ENCODE measurements at regions not wholly inside any gene's neighbourhood (a gene's known extent, or its start where the extent isn't known, plus 50 kb on each side); places are given as distances from the start of the nearest gene placed in this dataset.
"Not testable (repeated sequence)": the region's sequence is repeated elsewhere in the genome, so short reads cannot be mapped to it uniquely, and the experiment has no call there.

- no peak for DNase-seq
Measured at GRCh38 chr14:97033556-97034081, 236.4 kb downstream of the VRK1 start.

DNA sequence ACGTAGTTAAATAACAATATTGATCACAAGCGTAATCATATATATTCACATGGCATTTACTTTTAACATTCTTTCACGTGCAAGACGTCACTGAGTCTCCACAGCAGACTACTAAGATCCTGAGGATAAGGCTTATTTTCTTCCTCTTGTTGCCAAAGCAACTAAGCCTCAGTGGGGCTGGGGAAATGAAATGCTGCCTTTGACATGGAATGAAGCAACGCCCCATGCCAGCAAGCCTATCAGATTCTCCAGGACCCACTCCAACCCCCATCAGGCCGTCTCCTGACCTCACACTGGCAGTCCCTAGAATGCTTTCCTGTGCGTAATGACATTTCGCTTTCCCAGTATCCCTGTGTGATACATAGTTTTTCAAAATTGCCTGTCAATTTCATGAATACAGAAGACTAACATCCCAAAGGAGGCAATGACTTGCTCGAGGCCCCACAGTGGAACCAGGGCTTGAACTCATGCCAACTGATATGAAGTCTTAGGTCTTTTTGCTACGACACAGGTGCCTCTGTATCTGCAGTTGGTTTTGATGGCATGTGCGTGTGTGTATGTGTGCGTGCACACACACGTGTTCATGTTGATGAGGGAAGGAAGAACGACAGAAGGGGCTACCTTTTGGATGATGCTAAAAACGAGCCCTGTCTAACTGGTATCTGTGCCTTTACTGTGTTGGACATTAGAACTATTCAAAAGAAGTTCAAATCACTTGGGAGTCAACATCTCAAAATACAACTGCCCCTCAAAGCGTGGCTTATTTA is 239.1 kb downstream of the VRK1 start:
- no peak for DNase-seq

- no peak for DNase-seq
Measured at GRCh38 chr14:97039717-97040363, 242.7 kb downstream of the VRK1 start.

GRCh38 chr14:97046967-97047366 is 249.8 kb downstream of the VRK1 start:
- DNase-seq: no peak

DNA sequence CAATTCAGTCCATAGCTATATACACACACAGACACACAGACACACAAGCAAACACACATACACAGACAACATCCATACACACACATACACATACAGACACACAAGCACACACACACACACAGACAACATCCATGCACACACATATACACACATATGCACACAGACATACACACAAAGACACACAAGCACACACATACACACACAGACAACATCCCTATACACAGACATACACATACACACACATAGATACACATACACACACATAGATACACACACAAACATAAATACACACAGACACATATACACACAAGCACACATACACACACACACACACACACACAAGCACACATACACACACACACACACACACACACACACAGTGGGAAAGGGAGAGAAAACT is 254.8 kb downstream of the VRK1 start:
- DNase-seq: no peak

DNA sequence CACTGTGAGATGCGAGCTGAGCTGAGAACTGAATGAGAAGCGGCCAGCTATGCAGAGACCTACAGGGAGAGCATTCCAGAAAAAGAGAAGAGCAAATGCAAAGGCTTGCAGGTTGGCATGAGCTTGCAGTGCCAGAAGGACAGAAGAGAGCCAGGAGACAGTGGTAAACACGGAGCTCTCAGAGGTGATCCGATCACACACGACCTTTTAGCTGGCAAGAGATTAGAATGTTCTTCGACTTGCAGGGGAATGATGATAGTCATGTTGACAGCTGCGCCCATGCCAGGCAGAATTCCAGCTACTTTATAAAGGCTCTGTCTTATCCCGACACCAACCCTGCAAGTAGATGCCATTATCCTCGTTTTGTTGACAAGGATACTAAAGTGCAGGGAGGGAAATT is 256.8 kb downstream of the VRK1 start:
- DNase-seq: no peak

- no peak for DNase-seq
Measured at GRCh38 chr14:97055355-97055754, 258.2 kb downstream of the VRK1 start.

GRCh38 chr14:97056086-97056485 is 258.9 kb downstream of the VRK1 start:
- DNase-seq: no peak

DNA sequence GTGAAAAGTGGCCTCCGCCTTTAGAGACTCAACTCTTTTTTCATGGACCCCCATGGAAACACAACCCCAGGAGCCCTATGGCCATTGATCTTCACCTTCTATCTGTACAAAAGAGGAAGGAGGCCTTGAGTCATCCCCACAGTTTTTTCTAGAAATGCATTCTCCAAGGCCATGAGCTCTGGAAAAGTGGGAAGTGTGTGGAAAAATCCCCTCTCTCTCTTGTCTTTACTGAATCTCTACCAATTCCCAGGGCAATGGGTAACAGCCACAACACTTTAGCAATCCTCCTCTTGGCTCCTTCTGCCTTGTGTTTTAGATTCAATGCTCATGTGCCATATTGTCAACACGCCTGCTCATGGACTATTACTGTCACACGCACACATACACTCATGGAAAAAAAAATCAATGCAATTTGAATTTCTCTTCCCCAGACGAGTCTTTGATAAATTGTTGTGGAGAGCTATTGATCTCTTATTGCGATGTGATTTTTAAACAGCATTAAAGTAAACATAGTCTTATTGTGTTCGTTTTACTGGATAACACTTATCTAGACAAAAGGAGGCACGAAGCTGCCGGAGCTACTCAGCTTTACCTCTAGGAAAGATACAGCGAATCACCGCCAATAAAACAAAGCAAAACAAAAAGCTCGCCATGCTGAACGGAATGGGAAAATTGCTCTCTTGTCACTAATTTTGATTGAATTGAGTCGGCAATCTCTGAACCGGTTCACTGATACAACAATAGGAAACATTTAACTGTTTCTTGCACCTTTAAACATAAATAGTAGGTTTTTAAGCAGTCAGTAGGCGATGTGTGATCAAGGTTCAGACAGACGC is 260.3 kb downstream of the VRK1 start:
- DNase-seq: no peak

- DNase-seq: no peak
Measured at GRCh38 chr14:97058074-97058467, 260.9 kb downstream of the VRK1 start.

DNA sequence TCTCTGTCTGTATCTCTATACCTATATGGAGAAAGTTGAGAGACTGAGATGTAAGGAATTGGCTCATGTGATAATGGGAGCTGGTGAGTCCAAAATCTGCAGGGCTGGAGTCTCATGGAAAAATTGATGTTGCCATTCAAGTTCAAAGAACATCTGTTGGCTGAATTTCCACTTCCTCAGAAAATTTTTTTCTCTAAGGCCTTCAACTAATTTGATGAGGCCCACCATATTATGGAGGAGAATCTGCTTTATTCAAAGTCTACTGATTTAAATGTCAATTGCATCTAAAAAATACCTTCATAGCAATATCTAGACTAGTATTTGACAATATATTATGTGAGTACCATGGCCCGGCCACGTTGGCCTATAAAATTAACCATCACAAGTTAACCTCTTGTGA is 261.4 kb downstream of the VRK1 start:
- no peak for DNase-seq

DNA sequence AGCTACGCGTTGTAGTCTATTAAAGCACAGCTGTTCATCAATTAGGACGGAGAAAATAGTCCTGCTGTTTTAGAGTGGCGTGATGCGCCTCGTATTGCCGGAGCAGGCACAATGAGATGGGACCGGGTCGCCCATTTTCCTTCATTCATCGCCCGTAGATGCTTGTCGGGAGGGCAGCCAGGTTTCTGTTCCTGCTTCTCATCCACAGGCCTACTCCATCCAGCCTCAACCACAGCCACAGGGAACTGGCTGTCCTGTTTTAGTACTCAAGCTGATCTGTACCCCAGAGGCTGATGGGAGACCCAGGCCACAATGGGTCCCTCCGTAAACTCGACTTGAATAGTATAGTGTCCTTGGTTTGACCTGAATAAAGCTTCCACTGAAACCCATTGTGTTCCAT is 264.0 kb downstream of the VRK1 start:
- DNase-seq: no peak

GRCh38 chr14:97061714-97062113 is 264.5 kb downstream of the VRK1 start:
- DNase-seq: no peak

- no peak for DNase-seq
Measured at GRCh38 chr14:97065305-97066067, 268.3 kb downstream of the VRK1 start.

GRCh38 chr14:97066068-97066899 is 269.1 kb downstream of the VRK1 start:
- DNase-seq: no peak

- DNase-seq: not testable (repeated sequence)
Measured at GRCh38 chr14:97068293-97068692, 271.1 kb downstream of the VRK1 start.

GRCh38 chr14:97070259-97070658 is 273.1 kb downstream of the VRK1 start:
- DNase-seq: no peak

DNA sequence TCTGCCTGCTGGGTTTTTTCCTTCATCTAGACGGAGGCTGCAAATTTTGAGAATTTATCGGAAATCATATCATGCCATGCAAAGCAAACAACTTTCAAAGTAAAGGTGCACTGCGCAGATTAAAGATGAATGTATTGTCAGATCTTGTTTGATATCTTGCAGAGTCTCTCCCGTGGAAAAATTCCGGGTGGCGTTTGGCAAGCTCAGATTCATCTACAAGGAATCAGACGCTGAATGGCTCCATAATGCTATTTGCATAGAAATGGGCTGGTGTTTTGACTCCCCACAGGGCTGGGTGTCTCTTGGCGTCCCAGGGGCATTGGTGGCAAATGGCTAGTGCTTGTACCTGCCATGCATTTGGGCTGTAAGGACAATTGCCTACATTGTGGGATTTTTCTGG is 274.0 kb downstream of the VRK1 start:
- no peak for DNase-seq

GRCh38 chr14:97073622-97074021 is 276.4 kb downstream of the VRK1 start:
- no peak for DNase-seq

- DNase-seq: no peak
Measured at GRCh38 chr14:97074456-97074855, 277.3 kb downstream of the VRK1 start.

GRCh38 chr14:97074856-97075255 is 277.7 kb downstream of the VRK1 start:
- no peak for DNase-seq

DNA sequence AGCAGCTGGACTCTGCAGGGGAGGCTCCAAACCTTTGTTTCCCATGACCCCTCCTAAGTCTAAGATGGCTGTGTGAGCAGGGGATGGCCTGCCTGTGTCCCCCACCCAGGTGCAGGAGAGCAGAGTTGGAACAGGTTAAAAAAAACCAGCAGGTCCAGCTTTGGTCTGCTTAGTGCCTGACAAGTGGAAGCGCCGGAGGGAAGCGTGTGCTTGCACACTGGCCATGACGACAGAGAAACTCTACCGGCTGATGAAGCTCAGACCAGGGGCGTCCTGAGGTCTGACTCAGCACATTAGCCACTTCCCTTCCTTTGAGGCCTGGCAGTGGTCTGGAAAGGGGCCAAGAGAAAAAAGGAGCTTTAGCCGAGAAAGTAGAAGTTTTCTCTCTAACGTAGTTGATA is 280.1 kb downstream of the VRK1 start:
- DNase-seq: no peak
